Gastroesophageal sphincter (tissue), 3 donors: ENCODE measurements at regions not wholly inside any gene's neighbourhood (a gene's known extent, or its start where the extent isn't known, plus 50 kb on each side); places are given as distances from the start of the nearest gene placed in this dataset.

Experiments used
- EP300 ChIP-seq: sonication (generic); formaldehyde crosslinking; IDR thresholded peaks from one replicate; pipeline ENCODE4 v1.6.1; 2017; ENCODE audit warnings: antibody characterized with exemption, mild to moderate bottlenecking
- POLR2A ChIP-seq, 2 donors: fragments of 450-650 bp; IDR thresholded peaks; one replicate each; pipeline ENCODE4 v1.6.1; 2017; ENCODE audit warnings: antibody characterized with exemption in 2 of 2, mild to moderate bottlenecking in 2 of 2, moderate library complexity in 1 of 2
- TF ChIP-seq, protein P1 (sequence below), 4 experiments: fragments of 200-600 bp in 2 of 4; fragments of 450-650 bp in 2 of 4; sonication (generic) in 1 of 4; IDR thresholded peaks; one replicate each; pipeline ENCODE4 v1.5.1; 2017 to 2019; ENCODE audit warnings: antibody characterized with exemption in 4 of 4, mild to moderate bottlenecking in 2 of 4, moderate library complexity in 2 of 4

DNA sequence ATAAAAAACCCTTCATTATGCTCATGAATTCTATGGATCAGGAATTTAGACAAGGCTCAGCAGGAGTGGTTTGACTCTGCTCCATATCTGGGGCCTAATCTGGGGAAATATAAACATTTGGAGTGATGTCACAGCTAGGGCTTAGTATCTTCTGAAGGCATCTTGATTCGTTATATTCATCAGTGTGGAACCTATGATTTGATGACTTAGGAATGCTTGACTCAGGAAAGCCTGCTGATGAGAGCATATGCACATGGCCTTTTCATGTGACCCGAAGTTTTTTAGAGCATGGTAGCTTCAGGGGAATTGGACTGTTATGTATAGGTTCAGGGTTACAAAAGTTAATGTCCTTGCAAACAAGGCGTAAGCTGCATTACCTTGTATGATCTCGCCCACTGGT is 184.9 kb upstream of the LRRC3B start:
- TF ChIP-seq POLR2A (IDR thresholded peaks at IDR 0.05), result no peak
- TF ChIP-seq, protein P1, sequence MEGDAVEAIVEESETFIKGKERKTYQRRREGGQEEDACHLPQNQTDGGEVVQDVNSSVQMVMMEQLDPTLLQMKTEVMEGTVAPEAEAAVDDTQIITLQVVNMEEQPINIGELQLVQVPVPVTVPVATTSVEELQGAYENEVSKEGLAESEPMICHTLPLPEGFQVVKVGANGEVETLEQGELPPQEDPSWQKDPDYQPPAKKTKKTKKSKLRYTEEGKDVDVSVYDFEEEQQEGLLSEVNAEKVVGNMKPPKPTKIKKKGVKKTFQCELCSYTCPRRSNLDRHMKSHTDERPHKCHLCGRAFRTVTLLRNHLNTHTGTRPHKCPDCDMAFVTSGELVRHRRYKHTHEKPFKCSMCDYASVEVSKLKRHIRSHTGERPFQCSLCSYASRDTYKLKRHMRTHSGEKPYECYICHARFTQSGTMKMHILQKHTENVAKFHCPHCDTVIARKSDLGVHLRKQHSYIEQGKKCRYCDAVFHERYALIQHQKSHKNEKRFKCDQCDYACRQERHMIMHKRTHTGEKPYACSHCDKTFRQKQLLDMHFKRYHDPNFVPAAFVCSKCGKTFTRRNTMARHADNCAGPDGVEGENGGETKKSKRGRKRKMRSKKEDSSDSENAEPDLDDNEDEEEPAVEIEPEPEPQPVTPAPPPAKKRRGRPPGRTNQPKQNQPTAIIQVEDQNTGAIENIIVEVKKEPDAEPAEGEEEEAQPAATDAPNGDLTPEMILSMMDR (IDR thresholded peaks at IDR 0.05), result no peak
- no peak for TF ChIP-seq EP300
